Ascending aorta (tissue), 2 donors: ENCODE measurements at regions not wholly inside any gene's neighbourhood (a gene's known extent, or its start where the extent isn't known, plus 50 kb on each side); places are given as distances from the start of the nearest gene placed in this dataset.

Experiments used
- DNase-seq, 2 donors: peaks; one replicate each; pipeline ENCODE4 v3.0.0-alpha.2; 2019; ENCODE audit warnings: low spot score in 2 of 2
- H3K27ac ChIP-seq, 2 donors: fragments of 200-600 bp; sonication (generic); one replicate each; pipeline ENCODE4 v1.5.1; 2016 to 2017; ENCODE audit warnings: mild to moderate bottlenecking in 1 of 2
- H3K27me3 ChIP-seq: fragments of 200-600 bp; sonication (generic); one replicate; pipeline ENCODE4 v1.5.1; 2017
- H3K36me3 ChIP-seq, 2 donors: fragments of 200-600 bp; sonication (generic); one replicate each; pipeline ENCODE4 v1.5.1; 2016
- H3K4me1 ChIP-seq, 2 donors: fragments of 200-600 bp; sonication (generic); one replicate each; pipeline ENCODE4 v1.5.1; 2016 to 2017; ENCODE audit warnings: mild to moderate bottlenecking in 1 of 2
- H3K4me3 ChIP-seq, 2 donors: fragments of 200-600 bp; sonication (generic); one replicate each; pipeline ENCODE4 v1.5.1; 2016 to 2017; ENCODE audit warnings: mild to moderate bottlenecking in 1 of 2
- H3K9me3 ChIP-seq, 2 donors: fragments of 200-600 bp; sonication (generic); one replicate each; pipeline ENCODE4 v1.5.1; 2016
- CTCF ChIP-seq, 3 experiments: fragments of 200-600 bp in 2 of 3; fragments of 450-650 bp in 1 of 3; sonication (generic) in 2 of 3; IDR thresholded peaks; one replicate each; pipeline ENCODE4 v1.5.1; 2016 to 2019; ENCODE audit warnings: antibody characterized with exemption in 3 of 3, mild to moderate bottlenecking in 1 of 3, moderate library complexity in 1 of 3
- intact Hi-C: fragments of 100-400 bp; cut with DNase I; formaldehyde crosslinking; loops from one replicate; pipeline ENCODE4 v1.15.1; 2023

GRCh38 chr3:64345371-64345770 lies 120.1 kb upstream of the PRICKLE2 start:
- Histone ChIP-seq H3K27ac (no peak overlapping the region), H3K4me1 (no peaks in the 10 kb centered on the region), H3K4me3 (no peak overlapping the region), H3K27me3 (no peaks in the 10 kb centered on the region), H3K9me3 (no peaks in the 10 kb centered on the region), H3K36me3 (no peaks in the 10 kb centered on the region)
- DNase-seq, result no peak
- intact Hi-C loops, result no loop called here
- TF ChIP-seq CTCF (IDR thresholded peaks at IDR 0.05), result no peak

DNA sequence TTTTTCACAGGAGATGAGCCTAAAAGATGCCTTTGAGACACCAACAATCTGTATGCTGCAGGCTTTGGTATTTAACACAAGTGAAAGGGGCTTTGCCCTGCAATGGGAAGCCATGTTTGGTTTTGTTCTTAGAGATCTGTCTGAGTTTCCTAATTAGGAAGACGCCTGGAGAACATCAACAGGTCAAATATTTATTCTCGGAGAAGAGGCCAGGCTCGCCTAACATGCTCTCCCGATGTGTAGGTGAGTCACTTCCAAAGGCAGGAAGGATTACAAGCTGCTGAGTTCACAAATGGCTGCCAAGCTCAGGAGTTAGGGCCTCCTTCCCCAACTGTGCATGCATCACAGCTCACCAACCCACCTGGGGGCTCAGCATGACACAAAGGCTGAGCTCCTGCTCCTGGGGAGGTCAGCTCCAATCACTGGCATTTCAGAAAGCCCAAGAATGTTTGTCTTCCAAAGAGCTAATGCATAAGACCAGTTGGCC lies 119.5 kb upstream of the PRICKLE2 start:
- Histone ChIP-seq H3K9me3 (no peaks in the 10 kb centered on the region), H3K27ac (no peak overlapping the region), H3K4me1 (no peaks in the 10 kb centered on the region), H3K4me3 (no peak overlapping the region), H3K36me3 (no peaks in the 10 kb centered on the region), H3K27me3 (no peaks in the 10 kb centered on the region)
- TF ChIP-seq CTCF (IDR thresholded peaks at IDR 0.05), result no peak
- intact Hi-C loops, result no loop called here
- DNase-seq, result no peak

DNA sequence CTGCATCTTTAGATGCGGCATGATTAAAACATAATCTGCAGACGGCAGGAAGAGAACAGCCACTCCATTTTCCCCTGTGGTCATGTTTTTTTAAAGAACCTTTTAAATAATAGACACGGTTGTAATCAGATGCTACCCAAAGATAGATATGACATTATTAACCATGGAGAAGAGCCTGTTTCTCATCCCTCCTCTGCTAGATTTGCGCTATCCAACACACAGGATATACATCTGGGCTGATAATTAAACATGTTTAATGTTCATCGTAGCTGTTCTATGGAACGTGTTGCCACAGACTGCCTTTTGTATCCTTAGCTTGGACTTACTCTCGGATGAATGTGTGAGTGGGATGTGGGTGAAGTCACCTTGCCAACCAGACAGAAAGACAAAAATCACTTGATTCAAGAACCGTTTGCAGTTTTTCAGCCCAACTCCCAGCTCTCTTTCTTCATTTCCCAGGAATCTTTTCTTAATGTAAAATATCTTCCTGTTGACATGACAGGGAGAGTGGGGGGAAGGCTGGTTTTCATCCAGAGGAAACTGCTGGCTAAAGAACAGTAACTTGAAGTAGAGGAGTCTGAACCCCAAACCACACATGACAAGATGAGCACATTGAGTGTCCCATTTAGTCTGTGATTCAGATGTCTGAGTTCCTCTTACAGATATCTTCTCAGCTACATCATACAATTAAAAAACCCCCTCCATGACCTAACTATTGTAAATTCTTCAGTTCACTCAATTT lies 118.6 kb upstream of the PRICKLE2 start:
- no peak for DNase-seq
- TF ChIP-seq CTCF (IDR thresholded peaks at IDR 0.05), result no peak
- Histone ChIP-seq H3K4me1 (no peaks in the 10 kb centered on the region), H3K27ac (no peak overlapping the region), H3K36me3 (no peaks in the 10 kb centered on the region), H3K9me3 (no peaks in the 10 kb centered on the region), H3K4me3 (no peak overlapping the region), H3K27me3 (no peaks in the 10 kb centered on the region)
- intact Hi-C loops, result no loop called here

GRCh38 chr3:64342940-64343688 lies 117.8 kb upstream of the PRICKLE2 start:
- H3K4me1 ChIP-seq, result no peaks in the 10 kb centered on the region
- H3K27ac ChIP-seq, result no peak overlapping the region
- no peaks in the 10 kb centered on the region for H3K27me3 ChIP-seq
- H3K9me3 ChIP-seq, result no peaks in the 10 kb centered on the region
- no peaks in the 10 kb centered on the region for H3K36me3 ChIP-seq
- TF ChIP-seq CTCF (IDR thresholded peaks at IDR 0.05), result no peak
- no peak for DNase-seq
- intact Hi-C loops, result no loop called here
- no peak overlapping the region for H3K4me3 ChIP-seq

GRCh38 chr3:64341296-64341695 lies 116.0 kb upstream of the PRICKLE2 start:
- Histone ChIP-seq H3K4me3 (no peak overlapping the region), H3K36me3 (no peaks in the 10 kb centered on the region), H3K27me3 (no peaks in the 10 kb centered on the region), H3K4me1 (no peaks in the 10 kb centered on the region), H3K9me3 (no peaks in the 10 kb centered on the region), H3K27ac (no peak overlapping the region)
- DNase-seq, result no peak
- TF ChIP-seq CTCF (IDR thresholded peaks at IDR 0.05), result no peak
- intact Hi-C loops, result no loop called here
